Omental fat pad (tissue), 3 donors: ENCODE measurements at regions not wholly inside any gene's neighbourhood (a gene's known extent, or its start where the extent isn't known, plus 50 kb on each side); places are given as distances from the start of the nearest gene placed in this dataset.

Experiments
- ATAC-seq: fragments of 150-250 bp; one replicate; pipeline ENCODE4 v1.9.1; 2016; ENCODE audit warnings: mild to moderate bottlenecking, moderate library complexity; ENCODE audit not compliant: low FRiP score
- DNase-seq: peaks from one replicate; pipeline ENCODE4 v3.0.0-alpha.2; 2019; ENCODE audit warnings: low spot score
- CTCF ChIP-seq, 3 donors: fragments of 450-650 bp; IDR thresholded peaks; one replicate each; pipeline ENCODE4 v1.5.1; 2016 to 2017; ENCODE audit warnings: antibody characterized with exemption in 3 of 3, mild to moderate bottlenecking in 3 of 3, moderate library complexity in 2 of 3

GRCh38 chr17:70369391-70369790 lies 200.1 kb downstream of the KCNJ2 start:
- no peak for TF ChIP-seq CTCF (IDR thresholded peaks at IDR 0.05)
- DNase-seq, result no peak
- ATAC-seq, result no peak

- TF ChIP-seq CTCF (IDR thresholded peaks at IDR 0.05), result no peak
- no peak for DNase-seq
- ATAC-seq, result no peak
Measured at GRCh38 chr17:70370816-70371215, 201.5 kb downstream of the KCNJ2 start.

GRCh38 chr17:70373369-70373768 lies 204.0 kb downstream of the KCNJ2 start:
- DNase-seq (no peak), ATAC-seq (no peak)
- no peak for TF ChIP-seq CTCF (IDR thresholded peaks at IDR 0.05)

- ATAC-seq (no peak), DNase-seq (no peak)
- no peak for TF ChIP-seq CTCF (IDR thresholded peaks at IDR 0.05)
Measured at GRCh38 chr17:70374496-70374895, 205.2 kb downstream of the KCNJ2 start.

GRCh38 chr17:70375406-70375805 lies 206.1 kb downstream of the KCNJ2 start:
- no peak for ATAC-seq
- no peak for TF ChIP-seq CTCF (IDR thresholded peaks at IDR 0.05)

GRCh38 chr17:70375813-70376770 lies 206.8 kb downstream of the KCNJ2 start:
- TF ChIP-seq CTCF (IDR thresholded peaks at IDR 0.05), result no peak
- ATAC-seq, result no peak
- DNase-seq, result no peak

More at GRCh38 chr17:70375406-70375805, 206.1 kb downstream of the KCNJ2 start:
- DNase-seq, result no peak

GRCh38 chr17:70377654-70378053 lies 208.3 kb downstream of the KCNJ2 start:
- DNase-seq (no peak), ATAC-seq (no peak)
- TF ChIP-seq CTCF (IDR thresholded peaks at IDR 0.05), result no peak
